ENCODE measurements at regions not wholly inside any gene's neighbourhood (a gene's known extent, or its start where the extent isn't known, plus 50 kb on each side); places are given as distances from the start of the nearest gene placed in this dataset.
"Not testable (repeated sequence)": the region's sequence is repeated elsewhere in the genome, so short reads cannot be mapped to it uniquely, and the experiment has no call there.

DNA sequence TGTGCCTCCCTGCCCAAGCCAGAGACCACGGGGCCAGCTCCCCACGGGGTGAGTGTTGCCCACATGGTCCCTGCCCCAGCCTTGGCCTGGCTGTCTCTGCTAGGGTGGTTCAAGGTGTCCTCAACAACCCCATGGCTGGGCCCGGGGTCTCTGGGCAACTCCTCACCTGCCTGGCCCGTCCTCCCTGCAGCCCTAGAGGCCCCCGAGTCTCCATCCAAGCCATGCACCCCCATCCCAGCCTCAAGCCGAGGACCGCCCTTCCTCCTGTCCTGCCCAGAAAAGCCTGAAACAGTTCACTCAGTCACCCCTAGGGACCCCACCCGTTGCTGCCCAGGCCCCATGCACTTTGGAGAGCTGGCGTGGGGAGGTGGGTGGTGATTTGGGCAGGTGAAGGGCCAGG is 120.9 kb downstream of the FAM53A start:
- no peak overlapping the region for H3K4me3 ChIP-seq
- H3K27ac ChIP-seq = no peak overlapping the region

DNA sequence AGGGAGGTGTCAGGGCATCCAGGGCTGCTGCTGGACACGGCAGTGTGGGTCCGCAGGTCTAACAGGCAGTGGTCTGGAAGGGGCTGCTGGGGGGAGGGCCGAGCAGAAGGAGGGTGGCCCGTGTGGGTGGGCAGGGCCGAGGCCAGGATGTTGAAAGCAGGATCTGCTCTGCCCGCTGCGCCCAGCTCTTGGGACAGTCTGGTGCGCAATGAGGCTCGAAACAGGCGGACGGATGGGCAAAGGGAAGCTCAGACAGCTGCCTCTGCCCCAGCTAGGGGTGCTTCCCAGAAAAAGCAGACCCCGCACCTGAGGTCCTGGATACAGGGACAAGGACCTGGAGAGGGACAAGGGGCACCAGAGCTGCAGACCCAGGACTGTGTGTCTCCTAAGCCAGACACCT is 121.3 kb downstream of the FAM53A start:
- no peak overlapping the region for H3K27ac ChIP-seq
- no peak overlapping the region for H3K4me3 ChIP-seq

DNA sequence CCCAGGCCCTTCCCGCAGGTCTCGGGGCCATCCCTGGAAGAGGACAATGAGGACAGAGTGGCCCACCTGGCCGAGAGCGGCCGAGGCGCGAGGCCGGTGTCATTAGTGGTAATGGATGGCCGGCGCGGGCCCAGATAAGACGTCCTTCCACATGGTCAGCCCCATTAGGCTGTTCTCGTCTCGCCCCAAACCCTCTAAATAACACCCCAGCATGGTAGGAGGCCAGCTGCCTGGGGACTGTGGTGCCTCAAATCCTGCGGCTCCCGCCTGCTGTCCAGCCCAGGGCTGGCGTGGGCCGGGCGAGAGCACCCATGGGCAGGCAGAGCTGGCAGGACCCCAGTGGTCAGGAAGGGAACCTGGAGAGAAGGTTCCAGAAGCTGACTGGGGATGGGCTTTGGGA is 121.7 kb downstream of the FAM53A start:
- no peak overlapping the region for H3K4me3 ChIP-seq

DNA sequence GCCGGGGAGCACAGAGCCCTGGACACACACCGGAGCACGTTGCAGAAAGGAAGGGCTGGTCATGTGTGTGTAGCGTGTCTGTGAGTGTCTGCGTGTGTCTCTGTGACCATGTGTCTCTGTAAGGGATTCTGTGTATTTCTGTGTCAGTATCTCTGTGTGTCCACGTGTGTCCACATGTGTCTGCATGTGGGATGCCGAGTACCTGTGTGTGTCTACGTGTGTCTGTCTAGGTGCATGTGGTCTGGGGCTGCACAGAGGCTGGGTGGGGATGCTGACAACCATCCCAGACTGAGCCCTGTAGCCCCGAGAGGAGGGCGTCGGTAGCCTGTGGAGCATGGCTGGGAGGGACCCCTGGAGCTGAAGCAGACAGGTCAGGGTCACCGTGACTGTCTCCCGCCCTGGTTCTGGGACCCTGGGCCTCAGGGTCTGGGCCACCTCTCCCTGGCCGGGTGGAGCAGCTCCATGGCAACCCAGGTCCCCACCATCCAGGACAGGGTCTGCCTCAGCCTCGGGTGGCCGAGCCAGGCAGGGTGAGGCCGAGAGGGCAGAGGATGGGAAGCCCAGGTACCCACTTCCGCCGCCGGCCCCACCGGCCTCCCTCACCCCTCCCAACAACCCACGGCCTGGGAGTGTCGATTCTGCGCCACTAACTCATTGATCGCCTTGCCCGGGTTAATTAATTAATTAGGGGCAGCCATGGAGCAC is 122.7 kb downstream of the FAM53A start:
- Histone ChIP-seq H3K4me3 (no peak overlapping the region), H3K27ac (no peak overlapping the region)

More for the DNA sequence above, 121.7 kb downstream of the FAM53A start:
- no peak overlapping the region for H3K27ac ChIP-seq

DNA sequence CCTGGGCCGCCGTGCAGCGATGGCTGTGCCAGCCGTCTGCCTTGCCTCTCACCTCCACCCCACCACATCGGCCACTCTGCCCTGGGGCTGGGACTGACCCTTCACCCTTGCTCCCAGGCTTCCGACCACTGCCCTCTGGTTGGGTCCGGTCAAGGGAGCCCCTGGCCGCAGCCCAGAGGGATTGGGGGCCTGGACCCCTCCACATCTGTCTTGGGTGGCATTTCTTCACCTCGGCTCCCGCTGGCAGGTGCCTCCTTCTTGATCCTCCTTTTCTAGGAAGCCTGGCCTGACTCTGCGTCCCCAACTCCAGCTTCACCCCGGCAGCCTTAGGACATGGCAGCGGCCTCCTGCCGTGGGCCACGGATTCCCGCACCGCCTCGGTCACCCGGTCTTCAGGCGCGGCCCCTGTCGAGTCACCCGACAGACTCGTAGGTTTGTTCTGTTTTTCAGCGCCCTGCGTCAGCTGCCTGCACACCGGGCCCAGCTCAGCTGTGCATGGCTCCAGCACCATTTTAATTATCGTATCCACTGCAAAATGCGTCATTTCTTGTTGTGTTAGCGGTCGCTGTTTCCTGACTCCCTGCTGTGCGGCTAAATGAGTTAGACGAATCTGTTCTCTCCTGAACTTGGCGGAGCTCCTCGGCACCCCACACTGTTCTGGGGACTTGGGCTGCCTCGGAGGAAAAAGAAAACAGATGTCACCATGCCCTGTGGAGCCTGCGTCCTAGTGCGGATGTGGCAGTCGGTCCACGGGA is 124.0 kb downstream of the FAM53A start:
- no peak overlapping the region for H3K27ac ChIP-seq
- H3K4me3 ChIP-seq = no peak overlapping the region

DNA sequence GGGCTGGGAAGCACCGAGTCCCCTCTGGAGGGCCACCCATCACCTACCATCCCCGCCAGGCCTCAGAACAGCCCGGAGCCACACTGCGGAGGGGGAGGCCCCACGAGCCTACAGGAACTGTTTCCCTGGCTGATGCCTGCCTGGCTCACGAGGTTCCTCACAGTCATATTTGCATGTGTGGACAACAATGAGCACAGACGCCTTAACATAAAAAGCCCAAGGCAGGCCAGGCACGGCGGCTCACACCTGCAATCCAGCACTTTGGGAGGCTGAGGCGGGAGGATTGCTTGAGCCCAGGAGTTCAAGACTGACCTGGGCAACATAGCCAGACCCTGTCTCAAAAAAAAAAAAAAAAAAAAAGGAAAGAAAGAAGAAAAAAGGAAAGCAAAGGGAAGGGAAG is 125.9 kb downstream of the FAM53A start:
- Histone ChIP-seq H3K27ac (no peak overlapping the region), H3K4me3 (no peak overlapping the region)

DNA sequence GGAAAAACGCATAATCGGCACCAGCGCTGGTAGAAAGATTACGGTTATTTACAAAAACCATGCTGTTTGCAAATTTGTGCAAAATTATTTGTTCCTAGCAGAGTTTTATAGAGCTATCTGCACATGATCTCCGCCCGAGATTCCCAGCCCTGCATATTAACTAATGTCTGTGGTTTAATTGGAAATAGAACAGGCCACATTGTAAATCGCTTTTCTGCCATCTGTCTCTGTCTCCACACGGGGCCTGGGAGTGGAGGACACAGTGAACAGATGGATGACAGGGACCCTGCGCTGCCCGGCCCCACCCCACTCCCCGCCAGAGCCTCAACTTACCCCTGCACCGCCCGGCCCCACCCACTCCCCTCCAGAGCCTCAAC is 126.9 kb downstream of the FAM53A start:
- no peak overlapping the region for H3K4me3 ChIP-seq
- no peak overlapping the region for H3K27ac ChIP-seq

DNA sequence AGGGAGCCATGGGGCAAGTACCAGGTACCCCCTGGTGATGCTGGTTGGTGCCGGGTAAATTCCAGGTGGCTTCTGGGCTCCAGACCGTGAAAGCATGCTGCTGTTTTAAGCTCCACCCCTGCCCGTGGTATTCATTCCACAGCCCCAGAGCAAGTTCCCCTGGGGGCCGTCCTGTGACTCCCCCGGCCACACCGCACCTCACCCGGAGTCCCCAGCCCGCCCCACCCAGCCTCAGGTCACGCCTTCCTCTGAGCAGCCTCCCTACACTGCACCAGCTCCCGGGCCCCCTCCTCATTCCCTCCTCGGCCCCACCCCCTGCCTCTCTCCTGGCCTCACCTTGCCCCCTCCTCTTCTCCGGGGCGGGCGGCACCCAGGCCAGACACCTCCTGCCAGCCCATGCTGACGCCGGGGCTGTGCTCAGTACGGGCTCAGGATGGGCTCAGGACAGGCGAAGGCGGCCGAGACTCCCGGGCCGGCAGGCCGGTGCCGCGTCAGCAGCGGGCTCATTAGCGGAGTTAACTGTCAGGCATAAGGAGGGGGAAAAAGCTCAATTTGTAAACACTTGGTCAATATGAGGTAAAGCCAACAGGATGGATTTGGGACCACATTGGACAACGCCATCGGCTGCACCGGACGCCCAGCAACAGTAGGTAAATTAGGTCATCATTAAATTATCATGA is 127.4 kb downstream of the FAM53A start:
- H3K4me3 ChIP-seq = no peak overlapping the region
- H3K27ac ChIP-seq = no peak overlapping the region

DNA sequence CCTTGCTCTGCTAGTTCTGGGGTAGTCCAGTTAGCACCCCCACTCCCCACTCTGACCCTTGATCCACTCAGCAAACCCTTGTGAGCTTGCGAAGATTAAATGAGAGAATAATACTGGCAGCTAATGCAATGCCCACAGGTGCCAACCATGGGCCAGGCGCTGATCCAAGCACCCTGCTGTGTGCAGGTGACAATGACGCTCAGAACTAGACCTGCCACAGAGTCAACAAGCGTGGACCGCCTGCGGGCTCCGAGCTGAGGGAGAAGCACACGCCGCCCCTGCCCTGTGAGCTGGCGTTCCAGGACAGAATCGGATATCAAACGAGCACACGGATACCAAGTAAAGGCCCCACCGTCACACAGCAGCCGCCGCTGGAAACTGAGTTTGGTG is 129.2 kb downstream of the FAM53A start:
- Histone ChIP-seq H3K27ac (no peak overlapping the region), H3K4me3 (no peak overlapping the region)

DNA sequence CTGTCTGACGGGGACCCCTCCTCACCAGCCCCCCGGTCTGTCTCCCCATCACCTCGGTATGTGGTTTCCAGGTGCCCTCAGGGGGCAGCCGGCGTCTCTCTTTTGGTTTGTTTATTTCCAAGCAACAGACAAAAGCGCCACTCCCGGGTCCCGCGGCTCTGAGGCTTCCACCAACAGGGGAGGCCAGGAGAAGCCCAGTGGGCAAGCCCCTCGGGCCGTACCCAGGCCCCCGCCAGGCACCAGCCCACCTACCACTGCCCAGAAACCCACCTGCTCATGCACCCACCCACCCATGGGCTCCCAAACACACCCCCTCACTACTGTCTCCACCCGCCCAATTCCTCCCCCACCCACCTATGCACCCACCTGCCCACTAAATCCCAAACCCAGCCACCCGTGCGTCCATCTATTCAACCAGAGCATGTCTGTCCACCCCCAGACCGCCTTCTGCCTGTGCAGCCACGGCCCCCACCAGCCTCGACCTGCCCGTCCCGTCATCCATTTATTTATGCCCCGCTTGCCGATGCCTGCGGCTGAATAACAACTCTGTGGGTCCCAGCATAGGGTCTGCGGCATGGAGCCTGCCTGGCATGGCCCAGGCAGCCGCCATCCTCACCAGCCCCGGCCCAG is 129.8 kb downstream of the FAM53A start:
- H3K4me3 ChIP-seq = no peak overlapping the region
- H3K27ac ChIP-seq = no peak overlapping the region

DNA sequence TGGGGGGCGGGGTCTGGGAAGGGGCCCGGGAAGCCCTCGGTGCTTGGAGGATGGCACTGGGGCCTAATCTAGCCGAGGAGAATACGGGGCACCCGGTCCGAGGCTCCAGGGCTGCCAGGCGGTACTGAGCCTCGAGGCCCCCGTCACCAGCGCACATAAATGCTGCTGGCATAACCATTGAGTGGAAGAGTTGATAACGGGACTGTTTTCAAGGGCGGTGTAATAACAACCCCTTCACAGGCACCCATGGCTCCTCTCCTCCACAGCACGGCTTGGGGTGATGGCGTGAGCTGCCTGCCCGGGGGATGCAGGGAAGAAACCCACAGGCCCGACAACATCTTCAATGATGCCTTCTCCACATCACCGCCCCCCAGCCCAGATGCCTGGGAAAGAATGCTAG is 130.7 kb downstream of the FAM53A start:
- Histone ChIP-seq H3K27ac (no peak overlapping the region), H3K4me3 (no peak overlapping the region)

DNA sequence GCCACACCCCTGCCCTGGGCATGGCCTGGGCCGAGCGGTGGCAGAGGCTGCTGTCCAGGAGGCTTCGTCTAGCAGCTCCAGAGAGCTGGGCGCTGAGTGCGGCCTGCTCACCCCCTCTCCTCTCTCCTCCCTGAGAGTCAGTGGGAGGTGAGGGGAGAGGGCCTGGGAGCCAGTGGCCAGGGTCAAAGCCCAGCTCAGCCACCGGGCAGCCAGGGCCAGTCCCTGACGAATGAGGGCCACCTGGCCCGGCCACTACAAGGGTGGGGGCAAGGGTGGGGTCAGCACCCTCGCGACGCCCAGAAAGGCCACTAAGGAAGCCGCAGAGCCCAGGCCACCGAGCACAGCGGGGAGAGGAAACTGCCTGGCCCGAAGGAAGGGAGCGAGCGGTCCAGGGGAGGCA is 131.7 kb downstream of the FAM53A start:
- Histone ChIP-seq H3K4me3 (no peak overlapping the region), H3K27ac (no peak overlapping the region)

DNA sequence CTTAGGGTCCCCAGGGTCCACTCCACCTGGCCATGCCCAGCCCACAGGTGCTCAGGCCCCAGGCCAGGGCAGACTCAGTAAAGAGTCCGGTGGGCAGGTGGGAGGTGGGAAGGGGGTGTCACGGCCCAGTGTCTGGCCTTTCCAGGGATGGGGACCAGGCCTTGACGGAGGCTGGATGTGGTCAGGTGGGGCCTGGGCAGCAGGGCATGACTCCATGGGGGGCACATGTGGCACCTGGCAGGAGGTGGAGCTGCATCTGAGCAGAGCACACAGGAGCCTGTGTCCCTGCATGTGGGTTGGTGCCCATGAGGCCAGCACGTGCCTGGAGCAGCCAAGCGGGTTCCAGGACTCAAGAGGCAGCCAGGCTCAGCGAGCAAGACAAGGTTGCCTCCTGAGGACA is 132.9 kb downstream of the FAM53A start:
- Histone ChIP-seq H3K4me3 (no peak overlapping the region), H3K27ac (no peak overlapping the region)

DNA sequence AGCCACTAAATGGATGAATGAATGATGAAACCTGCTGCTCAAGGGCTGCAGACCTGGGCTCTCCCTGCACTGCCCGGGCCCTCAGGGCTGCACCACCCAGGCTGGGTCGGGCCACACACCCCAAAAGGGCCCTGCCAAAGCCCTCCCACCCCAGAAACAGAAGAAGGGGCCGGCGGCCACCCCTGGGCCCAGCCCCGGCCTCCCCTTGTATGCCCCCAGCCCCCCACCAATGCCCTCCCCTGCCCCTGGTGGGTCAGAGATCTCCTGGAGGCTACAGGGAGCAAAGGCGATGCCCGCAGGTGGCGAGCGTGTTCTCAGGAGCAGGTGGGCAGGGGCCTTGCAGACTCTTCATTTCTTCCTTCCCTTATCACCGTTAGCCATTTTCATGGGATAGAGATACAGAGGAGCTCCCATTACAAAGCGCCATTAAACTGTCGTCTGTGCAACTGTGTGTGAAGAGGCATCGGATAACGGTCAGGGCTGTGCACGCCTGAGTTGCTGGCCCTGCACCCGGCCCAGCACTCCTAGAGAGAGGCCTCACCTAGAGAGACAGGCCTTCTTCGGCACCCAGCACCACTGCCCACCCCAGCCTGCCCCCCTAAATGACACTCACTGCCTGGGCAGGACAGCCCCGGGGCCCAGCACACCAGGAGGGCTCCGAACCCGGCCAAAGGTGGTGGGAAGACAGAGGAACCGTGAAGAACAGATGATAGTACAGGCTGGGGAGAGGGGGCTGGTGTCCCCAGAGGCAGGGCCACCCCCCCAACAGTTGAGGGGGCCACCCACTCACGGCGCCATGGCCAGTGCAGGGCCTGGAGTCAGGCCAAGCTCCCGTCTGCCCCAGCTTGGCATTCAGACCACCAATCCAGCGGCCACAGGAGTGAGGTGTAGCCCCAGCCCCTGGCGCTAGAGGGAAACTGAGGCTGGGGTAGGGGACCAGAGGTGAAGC is 133.7 kb downstream of the FAM53A start:
- H3K4me3 ChIP-seq = no peak overlapping the region
- no peak overlapping the region for H3K27ac ChIP-seq

DNA sequence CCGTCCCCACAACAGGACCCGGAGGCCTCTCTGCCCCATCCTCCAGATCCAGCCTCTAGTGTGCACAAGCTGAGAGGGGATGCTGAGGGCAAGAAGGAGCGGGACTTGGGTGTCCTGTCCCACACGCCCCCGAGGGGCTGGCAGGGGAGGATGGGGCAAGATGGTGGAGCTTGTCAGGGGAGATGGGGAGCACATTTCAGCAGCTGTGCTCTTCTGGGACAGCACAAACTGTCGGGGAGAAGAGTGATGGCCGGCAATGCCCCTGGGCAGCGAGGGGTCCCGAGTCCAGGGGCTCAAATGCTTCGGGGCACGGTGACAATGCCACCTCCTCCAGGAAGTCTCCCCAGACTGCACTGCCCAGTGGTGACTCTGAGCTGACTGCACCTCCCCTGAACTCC is 134.5 kb downstream of the FAM53A start:
- Histone ChIP-seq H3K4me3 (no peak overlapping the region), H3K27ac (no peak overlapping the region)

DNA sequence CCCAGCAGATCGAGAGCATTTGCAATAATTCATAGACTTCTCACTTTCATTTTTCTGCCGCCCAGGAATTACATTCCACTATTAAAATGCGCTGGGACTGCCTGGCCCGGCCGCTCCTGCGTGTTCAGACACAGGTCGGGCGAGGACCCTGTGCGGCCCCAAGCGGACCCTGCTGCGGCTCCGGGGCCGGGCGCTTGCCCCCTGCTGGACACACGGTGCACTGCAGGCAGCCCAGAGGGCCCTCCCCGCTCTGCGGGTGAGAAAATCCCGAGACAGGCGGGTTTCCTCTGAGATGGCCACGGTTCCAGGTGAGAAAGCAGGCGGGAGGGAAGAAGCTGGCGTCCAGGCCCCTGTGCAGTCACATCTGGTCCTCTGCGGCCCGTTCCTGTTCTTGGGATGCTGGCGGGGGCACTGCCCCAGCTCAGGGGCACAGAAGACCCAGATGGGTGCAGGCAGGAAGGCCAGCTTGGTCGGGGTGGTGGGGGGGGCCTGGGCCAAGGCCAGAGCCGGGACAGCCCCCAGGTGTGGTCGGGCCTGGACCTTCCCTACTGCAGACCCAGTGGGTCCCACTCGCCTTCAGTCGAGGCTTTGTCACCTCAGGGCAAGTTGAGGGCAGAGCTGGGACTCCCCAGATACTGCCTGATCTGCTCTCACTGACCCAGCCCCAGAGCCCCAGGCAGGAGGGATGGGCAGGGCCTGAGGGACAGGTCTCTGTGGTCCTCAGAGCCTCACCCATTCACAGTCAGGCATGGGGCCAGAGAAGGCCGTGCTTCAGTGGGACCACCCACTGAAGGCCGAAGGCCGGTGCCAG is 135.1 kb downstream of the FAM53A start:
- not testable (repeated sequence) for H3K27ac ChIP-seq
- H3K4me3 ChIP-seq = peak overlapping the region in 3 of 7 experiments; percentile 13 to 32 (median 22)

DNA sequence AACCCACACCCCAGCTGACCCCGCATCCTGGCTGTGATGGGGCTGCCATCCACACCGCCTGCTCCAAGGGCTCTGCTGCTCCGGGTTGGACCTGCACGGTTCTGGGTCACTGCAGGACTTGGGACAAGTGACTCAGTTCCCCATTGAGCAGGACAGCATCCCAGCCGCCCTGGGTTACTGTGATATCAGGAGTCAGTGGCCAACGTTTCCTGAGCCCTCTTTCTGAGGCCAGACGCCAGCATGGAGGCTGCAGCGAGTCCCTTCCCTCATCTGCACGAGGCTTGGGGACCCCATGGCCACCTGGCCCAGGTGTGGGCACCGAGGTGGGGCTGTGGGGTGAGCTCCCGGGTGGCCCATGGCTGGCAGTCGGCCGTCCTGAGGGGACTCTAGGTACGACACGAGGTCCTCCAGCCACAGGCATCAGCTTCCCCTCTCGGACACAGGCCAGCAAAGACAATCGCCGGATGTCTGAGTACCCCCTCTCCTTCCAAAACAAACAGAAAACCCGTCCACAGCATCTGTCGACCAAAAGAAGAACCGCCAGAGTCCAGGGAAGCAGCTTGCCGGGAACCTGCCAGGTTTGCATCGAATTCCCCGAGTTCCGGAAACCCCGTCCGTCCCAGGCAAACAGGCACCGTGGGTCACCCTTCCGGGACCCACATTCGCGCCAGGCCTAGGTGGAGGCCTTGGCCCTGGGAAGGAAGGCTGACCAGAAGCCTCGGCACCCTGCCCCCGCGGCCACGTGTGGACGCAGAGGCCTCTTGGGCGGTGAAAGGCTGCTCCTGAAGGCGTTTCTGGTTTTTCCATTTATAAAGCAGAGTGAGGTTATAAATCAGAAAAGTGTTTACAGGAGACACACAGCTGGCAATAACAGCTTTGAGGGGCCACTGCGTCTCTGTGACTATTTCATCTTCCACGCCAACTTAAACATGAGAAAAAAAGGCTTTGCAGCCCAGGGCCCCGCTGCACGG is 136.0 kb downstream of the FAM53A start:
- peak overlapping the region in 1 of 21 experiments; percentile 30 for H3K27ac ChIP-seq
- H3K4me3 ChIP-seq = peak overlapping the region in 3 of 7 experiments; percentile 13 to 32 (median 22)
